ENCODE measurements at regions not wholly inside any gene's neighbourhood (a gene's known extent, or its start where the extent isn't known, plus 50 kb on each side); places are given as distances from the start of the nearest gene placed in this dataset.

DNA sequence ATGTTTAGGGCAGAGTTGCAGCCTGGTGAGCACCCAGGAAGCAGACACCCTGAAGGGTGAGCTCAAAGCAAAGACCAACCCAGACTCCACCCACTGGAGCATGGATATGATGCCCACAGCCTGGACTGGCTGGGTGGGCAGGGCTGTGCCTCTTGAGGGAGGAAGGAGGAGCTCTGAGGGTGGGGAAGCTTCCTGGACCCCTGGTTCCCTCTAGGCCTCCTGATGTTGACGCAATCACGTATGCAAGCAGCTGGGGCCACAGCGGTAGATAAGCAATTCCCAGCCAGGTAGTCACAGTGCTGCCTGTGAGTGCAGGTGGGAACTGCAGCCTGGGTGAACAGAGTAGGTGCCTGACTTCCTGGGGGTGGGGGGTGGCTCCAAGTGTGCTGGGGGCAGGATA is 271.5 kb downstream of the CDK5RAP2 start:
- H3K79me2 ChIP-seq (ENCODE audit: insufficient read depth, low read length) = no peaks in the 10 kb centered on the region
- no peak overlapping the region for H3K9ac ChIP-seq (ENCODE audit: low read length)
- no peaks in the 10 kb centered on the region for H3K36me3 ChIP-seq (ENCODE audit: insufficient read depth, low read length)
- TF ChIP-seq, protein P1, sequence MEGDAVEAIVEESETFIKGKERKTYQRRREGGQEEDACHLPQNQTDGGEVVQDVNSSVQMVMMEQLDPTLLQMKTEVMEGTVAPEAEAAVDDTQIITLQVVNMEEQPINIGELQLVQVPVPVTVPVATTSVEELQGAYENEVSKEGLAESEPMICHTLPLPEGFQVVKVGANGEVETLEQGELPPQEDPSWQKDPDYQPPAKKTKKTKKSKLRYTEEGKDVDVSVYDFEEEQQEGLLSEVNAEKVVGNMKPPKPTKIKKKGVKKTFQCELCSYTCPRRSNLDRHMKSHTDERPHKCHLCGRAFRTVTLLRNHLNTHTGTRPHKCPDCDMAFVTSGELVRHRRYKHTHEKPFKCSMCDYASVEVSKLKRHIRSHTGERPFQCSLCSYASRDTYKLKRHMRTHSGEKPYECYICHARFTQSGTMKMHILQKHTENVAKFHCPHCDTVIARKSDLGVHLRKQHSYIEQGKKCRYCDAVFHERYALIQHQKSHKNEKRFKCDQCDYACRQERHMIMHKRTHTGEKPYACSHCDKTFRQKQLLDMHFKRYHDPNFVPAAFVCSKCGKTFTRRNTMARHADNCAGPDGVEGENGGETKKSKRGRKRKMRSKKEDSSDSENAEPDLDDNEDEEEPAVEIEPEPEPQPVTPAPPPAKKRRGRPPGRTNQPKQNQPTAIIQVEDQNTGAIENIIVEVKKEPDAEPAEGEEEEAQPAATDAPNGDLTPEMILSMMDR (IDR thresholded peaks at IDR 0.05; ENCODE audit: low read length) = no peak
- TF ChIP-seq EZH2 (IDR thresholded peaks at IDR 0.05; ENCODE audit: borderline replicate concordance, low read length) = no peak
- H3K27ac ChIP-seq (ENCODE audit: low read depth, low read length, poor library complexity, severe bottlenecking) = no peak overlapping the region
- no peaks in the 10 kb centered on the region for H3K4me1 ChIP-seq (ENCODE audit: insufficient read depth, low read length, severe bottlenecking)
- no peaks in the 10 kb centered on the region for H3K9me2 ChIP-seq (ENCODE audit: low read depth, low read length)
- H3F3A ChIP-seq (ENCODE audit: insufficient read depth, low read length) = no peaks in the 10 kb centered on the region
- H3K9me3 ChIP-seq (ENCODE audit: low read length) = no peaks in the 10 kb centered on the region
- no peaks in the 10 kb centered on the region for H4K20me1 ChIP-seq (ENCODE audit: insufficient read depth, low read length)
- no peak overlapping the region for H3K4me3 ChIP-seq (ENCODE audit: low read depth, low read length, poor library complexity, severe bottlenecking)
- no peaks in the 10 kb centered on the region for H3K27me3 ChIP-seq (ENCODE audit: insufficient read depth, low read length)
- H2AFZ ChIP-seq (ENCODE audit: low read length) = no peak overlapping the region
- no peak overlapping the region for H3K4me2 ChIP-seq (ENCODE audit: low read length)

DNA sequence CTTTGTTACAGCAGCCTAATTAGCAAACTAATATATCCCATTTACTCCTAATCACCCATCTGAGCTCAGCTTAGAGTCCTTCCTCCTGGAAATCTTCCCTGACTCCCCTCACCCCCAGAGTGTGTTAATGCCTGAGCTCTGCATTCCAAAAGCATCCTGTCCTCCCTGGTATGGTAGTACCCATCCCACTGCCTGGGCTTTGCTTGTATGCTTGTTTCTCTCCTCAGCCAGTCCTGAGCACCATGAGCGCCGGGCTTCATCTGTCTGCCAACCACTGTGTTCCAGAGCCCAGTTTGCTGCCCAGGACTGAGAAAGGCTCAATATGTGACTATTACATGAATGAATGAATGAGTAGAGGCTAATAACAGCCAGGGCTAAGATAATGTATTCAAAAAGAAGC is 272.4 kb downstream of the CDK5RAP2 start:
- no peaks in the 10 kb centered on the region for H3K79me2 ChIP-seq (ENCODE audit: insufficient read depth, low read length)
- no peaks in the 10 kb centered on the region for H3K36me3 ChIP-seq (ENCODE audit: insufficient read depth, low read length)
- TF ChIP-seq EZH2 (IDR thresholded peaks at IDR 0.05; ENCODE audit: borderline replicate concordance, low read length) = no peak
- TF ChIP-seq, protein P1 (IDR thresholded peaks at IDR 0.05; ENCODE audit: low read length) = no peak
- H3K27ac ChIP-seq (ENCODE audit: low read depth, low read length, poor library complexity, severe bottlenecking) = no peak overlapping the region
- no peaks in the 10 kb centered on the region for H3K9me2 ChIP-seq (ENCODE audit: low read depth, low read length)
- no peaks in the 10 kb centered on the region for H3K9me3 ChIP-seq (ENCODE audit: low read length)
- no peaks in the 10 kb centered on the region for H3K4me1 ChIP-seq (ENCODE audit: insufficient read depth, low read length, severe bottlenecking)
- no peak overlapping the region for H2AFZ ChIP-seq (ENCODE audit: low read length)
- H3F3A ChIP-seq (ENCODE audit: insufficient read depth, low read length) = no peaks in the 10 kb centered on the region
- no peaks in the 10 kb centered on the region for H3K27me3 ChIP-seq (ENCODE audit: insufficient read depth, low read length)
- no peak overlapping the region for H3K4me2 ChIP-seq (ENCODE audit: low read length)
- no peak overlapping the region for H3K4me3 ChIP-seq (ENCODE audit: low read depth, low read length, poor library complexity, severe bottlenecking)
- no peaks in the 10 kb centered on the region for H4K20me1 ChIP-seq (ENCODE audit: insufficient read depth, low read length)
- H3K9ac ChIP-seq (ENCODE audit: low read length) = no peak overlapping the region

DNA sequence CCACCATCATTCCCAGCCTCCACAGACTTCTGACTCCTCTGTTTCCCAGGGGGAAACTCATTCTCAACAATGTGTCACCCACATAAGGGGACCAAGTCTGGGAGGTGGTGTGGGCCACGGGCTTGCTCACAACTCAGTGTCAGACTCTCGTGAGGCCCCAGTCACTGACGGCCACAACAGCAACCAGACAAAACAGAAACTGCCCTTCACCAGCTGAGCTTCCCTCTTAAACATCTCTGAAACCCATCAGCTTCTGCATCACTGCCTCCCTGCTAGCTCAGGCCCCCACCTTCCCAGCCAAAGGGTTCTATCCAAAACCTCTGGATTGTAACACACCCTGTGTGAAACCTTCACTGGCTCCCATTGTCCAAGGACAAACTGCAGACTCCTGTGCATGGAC is 273.4 kb downstream of the CDK5RAP2 start:
- no peak overlapping the region for H3K4me2 ChIP-seq (ENCODE audit: low read length)
- H3K9me2 ChIP-seq (ENCODE audit: low read depth, low read length) = no peaks in the 10 kb centered on the region
- H3K27ac ChIP-seq (ENCODE audit: low read depth, low read length, poor library complexity, severe bottlenecking) = no peak overlapping the region
- H3K4me3 ChIP-seq (ENCODE audit: low read depth, low read length, poor library complexity, severe bottlenecking) = no peak overlapping the region
- no peaks in the 10 kb centered on the region for H3K9me3 ChIP-seq (ENCODE audit: low read length)
- no peaks in the 10 kb centered on the region for H3K27me3 ChIP-seq (ENCODE audit: insufficient read depth, low read length)
- H3K4me1 ChIP-seq (ENCODE audit: insufficient read depth, low read length, severe bottlenecking) = no peaks in the 10 kb centered on the region
- H3K36me3 ChIP-seq (ENCODE audit: insufficient read depth, low read length) = no peaks in the 10 kb centered on the region
- H4K20me1 ChIP-seq (ENCODE audit: insufficient read depth, low read length) = no peaks in the 10 kb centered on the region
- H3F3A ChIP-seq (ENCODE audit: insufficient read depth, low read length) = no peaks in the 10 kb centered on the region
- H3K79me2 ChIP-seq (ENCODE audit: insufficient read depth, low read length) = no peaks in the 10 kb centered on the region
- no peak for TF ChIP-seq EZH2 (IDR thresholded peaks at IDR 0.05; ENCODE audit: borderline replicate concordance, low read length)
- TF ChIP-seq, protein P1 (IDR thresholded peaks at IDR 0.05; ENCODE audit: low read length) = no peak
- no peak overlapping the region for H3K9ac ChIP-seq (ENCODE audit: low read length)
- no peak overlapping the region for H2AFZ ChIP-seq (ENCODE audit: low read length)

Data from OCI-LY1 (cell line).